ENCODE measurements at regions not wholly inside any gene's neighbourhood (a gene's known extent, or its start where the extent isn't known, plus 50 kb on each side); places are given as distances from the start of the nearest gene placed in this dataset.

- no peaks in the 10 kb centered on the region for H3K27me3 Mint-ChIP-seq
- no peaks in the 10 kb centered on the region for H3K9me3 ChIP-seq (ENCODE audit: control insufficient read depth in 1 of 2, insufficient read depth in 1 of 2, low read length in 2 of 2)
These were observed 205.9 kb upstream of the EDIL3 start for GRCh38 chr5:84590629-84591028.

GRCh38 chr5:84589926-84590325, 205.2 kb upstream of the EDIL3 start:
- no peak for TF ChIP-seq CTCF (IDR thresholded peaks at IDR 0.05)
- H3K36me3 ChIP-seq (ENCODE audit: insufficient read depth, low read length) = no peaks in the 10 kb centered on the region
- intact Hi-C loops (cut with DNase I, micrococcal nuclease) = no loop called here

More at GRCh38 chr5:84590629-84591028, 205.9 kb upstream of the EDIL3 start:
- Mint-ChIP-seq H3K4me1 (ENCODE audit: low read depth) (no peaks in the 10 kb centered on the region), H3K9me3 (no peaks in the 10 kb centered on the region), H3K27ac (no peak overlapping the region), H3K36me3 (ENCODE audit: low read depth) (no peaks in the 10 kb centered on the region), H3K4me3 (no peak overlapping the region)
- Histone ChIP-seq H3K4me3 (ENCODE audit: low read length) (no peak overlapping the region), H3K36me3 (ENCODE audit: insufficient read depth, low read length) (no peaks in the 10 kb centered on the region), H3K4me1 (ENCODE audit: insufficient read depth, low read length) (no peaks in the 10 kb centered on the region), H3K27me3 (ENCODE audit: control insufficient read depth in 1 of 2, insufficient read depth in 2 of 2, low read length in 2 of 2) (no peaks in the 10 kb centered on the region), H3K27ac (ENCODE audit: low read depth in 1 of 2, low read length in 2 of 2) (no peak overlapping the region)
- CTCF ChIA-PET = no interaction called here
- TF ChIP-seq CTCF (IDR thresholded peaks at IDR 0.05) = no peak
- intact Hi-C loops (cut with DNase I, micrococcal nuclease) = no loop called here
- ATAC-seq (ENCODE audit: poor library complexity) = no peak
- no peak for DNase-seq
- POLR2A ChIA-PET = no interaction called here

GRCh38 chr5:84585218-84585617, 200.5 kb upstream of the EDIL3 start:
- Mint-ChIP-seq H3K4me3 (no peak overlapping the region), H3K9me3 (no peaks in the 10 kb centered on the region), H3K36me3 (ENCODE audit: low read depth) (no peaks in the 10 kb centered on the region), H3K27ac (no peak overlapping the region), H3K4me1 (ENCODE audit: low read depth) (no peaks in the 10 kb centered on the region), H3K27me3 (no peaks in the 10 kb centered on the region)
- no peak for TF ChIP-seq CTCF (IDR thresholded peaks at IDR 0.05)
- Histone ChIP-seq H3K9me3 (ENCODE audit: control insufficient read depth in 1 of 2, insufficient read depth in 1 of 2, low read length in 2 of 2) (peaks cover 0 to 14% of the 10 kb centered on the region in 2 experiments), H3K4me3 (ENCODE audit: low read length) (no peak overlapping the region), H3K27me3 (ENCODE audit: control insufficient read depth in 1 of 2, insufficient read depth in 2 of 2, low read length in 2 of 2) (no peaks in the 10 kb centered on the region), H3K36me3 (ENCODE audit: insufficient read depth, low read length) (no peaks in the 10 kb centered on the region), H3K4me1 (ENCODE audit: insufficient read depth, low read length) (no peaks in the 10 kb centered on the region), H3K27ac (ENCODE audit: low read depth in 1 of 2, low read length in 2 of 2) (no peak overlapping the region)
- ChIA-PET CTCF (no interaction called here), POLR2A (no interaction called here)
- DNase-seq (no peak), ATAC-seq (ENCODE audit: poor library complexity) (no peak)
- intact Hi-C loops (cut with DNase I, micrococcal nuclease) = no loop called here

More at GRCh38 chr5:84589926-84590325, 205.2 kb upstream of the EDIL3 start:
- DNase-seq = no peak
- H3K27me3 ChIP-seq (ENCODE audit: control insufficient read depth in 1 of 2, insufficient read depth in 2 of 2, low read length in 2 of 2) = no peaks in the 10 kb centered on the region
- POLR2A ChIA-PET = no interaction called here
- no peaks in the 10 kb centered on the region for H3K4me1 ChIP-seq (ENCODE audit: insufficient read depth, low read length)
- Mint-ChIP-seq H3K27ac (no peak overlapping the region), H3K9me3 (no peaks in the 10 kb centered on the region), H3K4me1 (ENCODE audit: low read depth) (no peaks in the 10 kb centered on the region), H3K4me3 (no peak overlapping the region), H3K27me3 (no peaks in the 10 kb centered on the region), H3K36me3 (ENCODE audit: low read depth) (no peaks in the 10 kb centered on the region)
- H3K4me3 ChIP-seq (ENCODE audit: low read length) = no peak overlapping the region
- ATAC-seq (ENCODE audit: poor library complexity) = no peak
- CTCF ChIA-PET = no interaction called here
- H3K9me3 ChIP-seq (ENCODE audit: control insufficient read depth in 1 of 2, insufficient read depth in 1 of 2, low read length in 2 of 2) = peaks cover 0 to 3% of the 10 kb centered on the region in 2 experiments
- no peak overlapping the region for H3K27ac ChIP-seq (ENCODE audit: low read depth in 1 of 2, low read length in 2 of 2)
